GM06990 (cell line): ENCODE measurements at regions not wholly inside any gene's neighbourhood (a gene's known extent, or its start where the extent isn't known, plus 50 kb on each side); places are given as distances from the start of the nearest gene placed in this dataset.

Experiments
- DNase-seq: peaks from one replicate; pipeline ENCODE4 v3.0.0-alpha.2; 2011; ENCODE audit not compliant: insufficient read length; ENCODE audit errors: extremely low read depth
- H3K27me3 ChIP-seq: replicated peaks from 2 replicates; pipeline ENCODE4 v1.6.0; 2011; ENCODE audit warnings: low read length; ENCODE audit not compliant: control insufficient read depth, insufficient read depth
- H3K36me3 ChIP-seq: 2 replicates; pipeline ENCODE4 v1.5.1; 2011; ENCODE audit warnings: low read length; ENCODE audit not compliant: control insufficient read depth, insufficient read depth
- H3K4me3 ChIP-seq: replicated peaks from 2 replicates; pipeline ENCODE4 v1.5.1; 2011; ENCODE audit warnings: low read depth, mild to moderate bottlenecking, control low read depth, low read length
- TF ChIP-seq, protein P1 (sequence below): IDR thresholded peaks from 2 replicates; pipeline ENCODE4 v1.5.1; 2011; ENCODE audit warnings: low read length, control low read depth, mild to moderate bottlenecking, inconsistent platforms; ENCODE audit not compliant: insufficient read depth, poor library complexity, severe bottlenecking

GRCh38 chr13:99691552-99691951 is 190.3 kb downstream of the TM9SF2 start:
- TF ChIP-seq, protein P1, sequence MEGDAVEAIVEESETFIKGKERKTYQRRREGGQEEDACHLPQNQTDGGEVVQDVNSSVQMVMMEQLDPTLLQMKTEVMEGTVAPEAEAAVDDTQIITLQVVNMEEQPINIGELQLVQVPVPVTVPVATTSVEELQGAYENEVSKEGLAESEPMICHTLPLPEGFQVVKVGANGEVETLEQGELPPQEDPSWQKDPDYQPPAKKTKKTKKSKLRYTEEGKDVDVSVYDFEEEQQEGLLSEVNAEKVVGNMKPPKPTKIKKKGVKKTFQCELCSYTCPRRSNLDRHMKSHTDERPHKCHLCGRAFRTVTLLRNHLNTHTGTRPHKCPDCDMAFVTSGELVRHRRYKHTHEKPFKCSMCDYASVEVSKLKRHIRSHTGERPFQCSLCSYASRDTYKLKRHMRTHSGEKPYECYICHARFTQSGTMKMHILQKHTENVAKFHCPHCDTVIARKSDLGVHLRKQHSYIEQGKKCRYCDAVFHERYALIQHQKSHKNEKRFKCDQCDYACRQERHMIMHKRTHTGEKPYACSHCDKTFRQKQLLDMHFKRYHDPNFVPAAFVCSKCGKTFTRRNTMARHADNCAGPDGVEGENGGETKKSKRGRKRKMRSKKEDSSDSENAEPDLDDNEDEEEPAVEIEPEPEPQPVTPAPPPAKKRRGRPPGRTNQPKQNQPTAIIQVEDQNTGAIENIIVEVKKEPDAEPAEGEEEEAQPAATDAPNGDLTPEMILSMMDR = no peak
- no peaks in the 10 kb centered on the region for H3K36me3 ChIP-seq
- H3K27me3 ChIP-seq = no peaks in the 10 kb centered on the region
- no peak overlapping the region for H3K4me3 ChIP-seq
- no peak for DNase-seq

DNA sequence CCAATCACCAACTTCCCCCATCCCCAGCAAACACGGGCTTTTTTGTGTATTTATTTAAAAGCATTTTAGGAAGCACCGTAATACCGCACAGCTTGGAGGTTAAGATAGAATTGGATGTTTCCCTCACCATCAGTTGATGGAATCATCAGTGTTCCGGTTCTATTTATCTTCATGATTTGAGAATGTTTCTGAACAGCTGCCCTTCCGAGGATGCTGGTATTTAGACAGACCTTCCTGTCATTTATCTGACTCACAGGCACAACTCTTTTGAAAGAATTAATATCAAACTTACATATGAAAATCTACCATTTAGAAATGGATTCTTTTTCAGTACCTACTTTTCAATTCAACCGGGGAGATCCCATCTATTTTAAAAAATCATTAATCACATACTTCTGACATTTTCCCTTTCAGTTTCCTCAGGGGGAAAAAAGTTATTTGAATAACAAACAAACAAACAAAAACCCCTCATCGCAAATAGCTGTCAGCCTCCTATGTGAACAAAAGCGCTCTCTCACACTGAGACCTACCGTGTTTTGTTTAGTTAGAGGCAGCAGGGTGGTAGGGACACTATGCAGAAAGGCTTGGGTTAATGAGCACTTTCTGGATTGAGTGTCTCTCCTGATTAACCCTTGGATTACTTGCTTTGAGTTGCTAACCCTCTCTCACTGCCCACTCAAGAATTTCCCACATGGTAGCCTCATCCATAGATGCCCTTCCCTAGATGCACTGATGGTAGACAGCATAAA is 189.3 kb downstream of the TM9SF2 start:
- Histone ChIP-seq H3K4me3 (no peak overlapping the region), H3K36me3 (no peaks in the 10 kb centered on the region), H3K27me3 (no peaks in the 10 kb centered on the region)
- TF ChIP-seq, protein P1 = no peak
- DNase-seq = no peak

- no peak for DNase-seq
- no peak overlapping the region for H3K4me3 ChIP-seq
- no peaks in the 10 kb centered on the region for H3K36me3 ChIP-seq
- TF ChIP-seq, protein P1 = no peak
- no peaks in the 10 kb centered on the region for H3K27me3 ChIP-seq
Observed at GRCh38 chr13:99689955-99690354, 188.7 kb downstream of the TM9SF2 start.

DNA sequence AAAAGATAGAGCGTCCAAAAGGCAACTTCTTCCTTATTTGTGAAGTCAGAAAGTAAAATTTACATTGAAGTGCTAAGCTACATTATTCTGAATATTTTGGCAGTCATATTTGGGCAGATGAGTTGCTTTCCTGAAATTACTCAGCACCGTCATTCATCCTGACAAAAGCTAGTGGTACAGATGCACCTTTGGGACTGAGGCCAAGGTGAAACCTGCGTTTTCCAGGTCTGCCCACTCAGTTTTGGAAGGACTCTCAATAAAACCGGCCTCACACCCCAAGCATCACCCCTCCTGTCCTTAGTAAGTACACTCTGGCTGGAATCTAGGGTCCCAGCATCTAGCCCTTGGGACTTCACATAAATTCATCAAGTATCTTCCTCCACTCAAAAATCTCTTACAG is 187.5 kb downstream of the TM9SF2 start:
- H3K27me3 ChIP-seq = no peaks in the 10 kb centered on the region
- TF ChIP-seq, protein P1 = no peak
- no peak for DNase-seq
- H3K4me3 ChIP-seq = no peak overlapping the region
- no peaks in the 10 kb centered on the region for H3K36me3 ChIP-seq

- TF ChIP-seq, protein P1 = no peak
- Histone ChIP-seq H3K36me3 (no peaks in the 10 kb centered on the region), H3K27me3 (no peaks in the 10 kb centered on the region), H3K4me3 (no peak overlapping the region)
- DNase-seq = no peak
Observed at GRCh38 chr13:99687723-99688397, 186.6 kb downstream of the TM9SF2 start.
